Loucy (cell line): ENCODE measurements at regions not wholly inside any gene's neighbourhood (a gene's known extent, or its start where the extent isn't known, plus 50 kb on each side); places are given as distances from the start of the nearest gene placed in this dataset.

Experiments used
- H2AFZ ChIP-seq: fragments of 200-600 bp; sonication (generic); 2 replicates; pipeline ENCODE4 v1.6.0; 2016; ENCODE audit warnings: antibody characterized with exemption, mild to moderate bottlenecking, low read length, moderate library complexity
- H3F3A ChIP-seq: fragments of 200-600 bp; 2 replicates; pipeline ENCODE4 v1.6.0; 2016; ENCODE audit warnings: antibody characterized with exemption, low read depth, mild to moderate bottlenecking
- H3K27me3 ChIP-seq: fragments of 200-600 bp; sonication (generic); 2 replicates; pipeline ENCODE4 v1.6.1; 2014; ENCODE audit warnings: low read length, mild to moderate bottlenecking; ENCODE audit not compliant: insufficient read depth, poor library complexity, severe bottlenecking
- H3K36me3 ChIP-seq: fragments of 200-600 bp; sonication (generic); 2 replicates; pipeline ENCODE4 v1.6.1; 2016; ENCODE audit warnings: low read length; ENCODE audit not compliant: insufficient read depth
- H3K4me1 ChIP-seq: fragments of 200-600 bp; sonication (generic); 2 replicates; pipeline ENCODE4 v1.5.1; 2014; ENCODE audit warnings: low read length, mild to moderate bottlenecking; ENCODE audit not compliant: insufficient read depth, poor library complexity, severe bottlenecking
- H3K4me2 ChIP-seq: fragments of 200-600 bp; sonication (generic); 2 replicates; pipeline ENCODE4 v1.6.0; 2014; ENCODE audit warnings: antibody characterized with exemption, low read length, low read depth, mild to moderate bottlenecking; ENCODE audit not compliant: poor library complexity, severe bottlenecking
- H3K4me3 ChIP-seq: fragments of 200-600 bp; sonication (generic); 2 replicates; pipeline ENCODE4 v1.5.1; 2014; ENCODE audit warnings: low read length, mild to moderate bottlenecking, mixed read lengths; ENCODE audit not compliant: poor library complexity, severe bottlenecking
- H3K79me2 ChIP-seq: fragments of 200-600 bp; sonication (generic); 2 replicates; pipeline ENCODE4 v1.6.1; 2014; ENCODE audit warnings: low read length; ENCODE audit not compliant: insufficient read depth
- H3K9ac ChIP-seq: fragments of 200-600 bp; sonication (generic); 2 replicates; pipeline ENCODE4 v1.6.0; 2014; ENCODE audit warnings: mild to moderate bottlenecking, low read depth, low read length, moderate library complexity; ENCODE audit not compliant: poor library complexity, severe bottlenecking
- H3K9me2 ChIP-seq: fragments of 200-600 bp; sonication (generic); replicated peaks from 2 replicates; pipeline ENCODE4 v1.6.1; 2016; ENCODE audit warnings: low read depth, low read length, mixed read lengths
- H3K9me3 ChIP-seq: fragments of 200-600 bp; sonication (generic); 2 replicates; pipeline ENCODE4 v1.6.1; 2014; ENCODE audit warnings: mild to moderate bottlenecking, antibody characterized with exemption, low read length, low read depth; ENCODE audit not compliant: insufficient read depth
- H4K20me1 ChIP-seq: fragments of 200-600 bp; sonication (generic); 2 replicates; pipeline ENCODE4 v1.6.0; 2014; ENCODE audit warnings: antibody characterized with exemption, low read length, mild to moderate bottlenecking; ENCODE audit not compliant: insufficient read depth, poor library complexity, severe bottlenecking
- CTCF ChIP-seq: fragments of 200-600 bp; sonication (generic); conservative IDR thresholded peaks from 2 replicates; pipeline ENCODE4 v1.5.1; 2014; ENCODE audit warnings: mild to moderate bottlenecking, antibody characterized with exemption, low read length
- EZH2phosphoT487 ChIP-seq: fragments of 200-600 bp; IDR thresholded peaks from 2 replicates; pipeline ENCODE4 v1.6.1; 2018; ENCODE audit warnings: antibody characterized with exemption, mild to moderate bottlenecking, moderate library complexity, borderline replicate concordance

GRCh38 chr6:19477563-19477962 lies 359.6 kb upstream of the ID4 start:
- Histone ChIP-seq H3K9me3 (no peaks in the 10 kb centered on the region; the same call in 1 of the 2 replicates), H2AFZ (no peak overlapping the region), H3K4me2 (no peak overlapping the region), H3K27me3 (no peaks in the 10 kb centered on the region), H3K79me2 (no peaks in the 10 kb centered on the region), H3K9me2 (no peaks in the 10 kb centered on the region), H3K4me3 (no peak overlapping the region), H3K36me3 (no peaks in the 10 kb centered on the region), H3K4me1 (no peaks in the 10 kb centered on the region), H3F3A (no peaks in the 10 kb centered on the region), H4K20me1 (no peaks in the 10 kb centered on the region), H3K9ac (no peak overlapping the region)
- TF ChIP-seq CTCF = no peak
- TF ChIP-seq EZH2phosphoT487 = no peak

DNA sequence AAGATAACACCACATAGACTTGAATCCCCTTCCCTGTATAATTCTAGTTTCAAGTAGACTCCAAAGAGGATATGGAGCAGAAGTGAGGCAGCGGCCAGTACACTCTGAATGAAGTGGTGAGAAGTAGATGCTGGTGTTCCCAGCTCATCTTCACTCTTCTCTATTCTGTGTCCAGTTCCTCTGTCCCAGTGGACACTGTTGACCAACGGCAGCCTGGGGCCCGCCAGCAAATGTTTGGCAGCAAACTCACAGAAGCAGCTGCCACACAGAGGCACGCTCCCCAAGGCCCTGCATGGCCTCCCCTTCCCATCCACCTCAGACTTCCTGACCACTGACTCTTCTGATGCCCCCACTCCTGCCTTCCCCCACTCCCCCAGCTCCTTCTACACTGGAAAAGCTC lies 358.9 kb upstream of the ID4 start:
- H2AFZ ChIP-seq = no peak overlapping the region
- H4K20me1 ChIP-seq = no peaks in the 10 kb centered on the region
- no peaks in the 10 kb centered on the region for H3F3A ChIP-seq
- TF ChIP-seq EZH2phosphoT487 (no peak), CTCF (no peak)
- no peak overlapping the region for H3K4me2 ChIP-seq
- H3K27me3 ChIP-seq = no peaks in the 10 kb centered on the region
- no peak overlapping the region for H3K9ac ChIP-seq
- H3K79me2 ChIP-seq = no peaks in the 10 kb centered on the region
- no peaks in the 10 kb centered on the region for H3K36me3 ChIP-seq
- H3K4me1 ChIP-seq = no peaks in the 10 kb centered on the region
- H3K4me3 ChIP-seq = no peak overlapping the region
- no peaks in the 10 kb centered on the region for H3K9me2 ChIP-seq
- no peaks in the 10 kb centered on the region; the same call in 1 of the 2 replicates for H3K9me3 ChIP-seq

DNA sequence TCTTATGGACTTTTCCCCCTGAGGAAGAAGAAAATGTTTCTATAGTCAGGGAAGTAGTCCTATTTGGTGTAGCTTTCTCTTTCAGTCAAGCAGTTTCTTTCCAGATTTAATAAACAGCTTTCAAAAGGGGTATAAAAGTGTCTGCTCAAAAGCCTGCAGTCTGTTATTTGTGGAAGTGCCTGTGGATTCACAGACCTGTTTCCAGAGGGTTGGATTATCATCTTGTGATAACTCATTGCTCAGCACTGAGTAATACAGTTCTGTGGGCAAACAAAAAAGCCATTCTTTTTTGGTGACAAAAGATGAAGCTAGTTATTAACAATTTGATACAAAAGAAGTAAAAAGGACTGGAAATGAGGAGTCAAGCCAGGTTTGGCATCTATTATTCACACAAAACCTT lies 358.2 kb upstream of the ID4 start:
- H3K36me3 ChIP-seq = no peaks in the 10 kb centered on the region
- no peak overlapping the region for H3K4me3 ChIP-seq
- no peaks in the 10 kb centered on the region for H3K79me2 ChIP-seq
- no peaks in the 10 kb centered on the region for H3K4me1 ChIP-seq
- H4K20me1 ChIP-seq = no peaks in the 10 kb centered on the region
- no peak overlapping the region for H2AFZ ChIP-seq
- no peaks in the 10 kb centered on the region for H3K9me2 ChIP-seq
- H3K9ac ChIP-seq = no peak overlapping the region
- H3K27me3 ChIP-seq = no peaks in the 10 kb centered on the region
- H3K9me3 ChIP-seq = no peaks in the 10 kb centered on the region; the same call in 1 of the 2 replicates
- TF ChIP-seq EZH2phosphoT487 (no peak), CTCF (no peak)
- no peaks in the 10 kb centered on the region for H3F3A ChIP-seq
- no peak overlapping the region for H3K4me2 ChIP-seq
